Peyer's patch (tissue), 4 donors: ENCODE measurements at regions not wholly inside any gene's neighbourhood (a gene's known extent, or its start where the extent isn't known, plus 50 kb on each side); places are given as distances from the start of the nearest gene placed in this dataset.

Source experiments
- CTCF ChIP-seq, 6 experiments: fragments of 450-650 bp in 4 of 6; fragments of 200-600 bp in 2 of 6; sonication (generic) in 1 of 6; IDR thresholded peaks; one replicate each; pipeline ENCODE4 v1.5.1; 2017 to 2019; ENCODE audit warnings: antibody characterized with exemption in 6 of 6, mild to moderate bottlenecking in 3 of 6, moderate library complexity in 1 of 6
- POLR2A ChIP-seq, 2 donors: fragments of 450-650 bp; IDR thresholded peaks; one replicate each; pipeline ENCODE4 v1.5.1; 2017; ENCODE audit warnings: antibody characterized with exemption in 2 of 2, mild to moderate bottlenecking in 2 of 2, moderate library complexity in 2 of 2

GRCh38 chr5:33008751-33009418 lies 297.8 kb downstream of the NPR3 start:
- TF ChIP-seq CTCF (IDR thresholded peaks at IDR 0.05) (no peak), POLR2A (IDR thresholded peaks at IDR 0.05) (no peak)
